Peyer's patch (tissue), 4 donors: ENCODE measurements at regions not wholly inside any gene's neighbourhood (a gene's known extent, or its start where the extent isn't known, plus 50 kb on each side); places are given as distances from the start of the nearest gene placed in this dataset.

Source experiments
- POLR2A ChIP-seq, 2 donors: fragments of 450-650 bp; IDR thresholded peaks; one replicate each; pipeline ENCODE4 v1.5.1; 2017; ENCODE audit warnings: antibody characterized with exemption in 2 of 2, mild to moderate bottlenecking in 2 of 2, moderate library complexity in 2 of 2
- TF ChIP-seq, protein P1 (sequence below), 6 experiments: fragments of 450-650 bp in 4 of 6; fragments of 200-600 bp in 2 of 6; sonication (generic) in 1 of 6; IDR thresholded peaks; one replicate each; pipeline ENCODE4 v1.5.1; 2017 to 2019; ENCODE audit warnings: antibody characterized with exemption in 6 of 6, mild to moderate bottlenecking in 3 of 6, moderate library complexity in 1 of 6

DNA sequence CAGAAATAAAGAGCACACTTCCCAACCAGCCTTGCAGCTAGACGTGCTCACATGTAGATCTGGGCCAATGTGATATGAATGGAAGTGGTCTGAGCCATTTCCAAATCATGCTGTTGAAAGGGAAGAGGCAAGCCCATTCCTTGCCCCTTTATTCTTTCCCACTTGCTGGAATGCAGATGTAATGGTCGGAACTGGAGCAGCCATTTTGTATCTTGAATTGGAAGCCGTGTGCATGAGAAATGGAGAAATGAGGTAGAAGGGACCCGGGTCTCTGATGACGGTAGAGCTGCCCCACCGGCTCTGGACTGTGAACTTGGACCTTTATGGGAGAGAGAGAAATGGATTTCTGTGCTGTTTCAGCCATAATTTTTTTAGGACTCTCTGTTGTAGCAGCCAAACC lies 54.8 kb upstream of the STX16 start:
- TF ChIP-seq, protein P1, sequence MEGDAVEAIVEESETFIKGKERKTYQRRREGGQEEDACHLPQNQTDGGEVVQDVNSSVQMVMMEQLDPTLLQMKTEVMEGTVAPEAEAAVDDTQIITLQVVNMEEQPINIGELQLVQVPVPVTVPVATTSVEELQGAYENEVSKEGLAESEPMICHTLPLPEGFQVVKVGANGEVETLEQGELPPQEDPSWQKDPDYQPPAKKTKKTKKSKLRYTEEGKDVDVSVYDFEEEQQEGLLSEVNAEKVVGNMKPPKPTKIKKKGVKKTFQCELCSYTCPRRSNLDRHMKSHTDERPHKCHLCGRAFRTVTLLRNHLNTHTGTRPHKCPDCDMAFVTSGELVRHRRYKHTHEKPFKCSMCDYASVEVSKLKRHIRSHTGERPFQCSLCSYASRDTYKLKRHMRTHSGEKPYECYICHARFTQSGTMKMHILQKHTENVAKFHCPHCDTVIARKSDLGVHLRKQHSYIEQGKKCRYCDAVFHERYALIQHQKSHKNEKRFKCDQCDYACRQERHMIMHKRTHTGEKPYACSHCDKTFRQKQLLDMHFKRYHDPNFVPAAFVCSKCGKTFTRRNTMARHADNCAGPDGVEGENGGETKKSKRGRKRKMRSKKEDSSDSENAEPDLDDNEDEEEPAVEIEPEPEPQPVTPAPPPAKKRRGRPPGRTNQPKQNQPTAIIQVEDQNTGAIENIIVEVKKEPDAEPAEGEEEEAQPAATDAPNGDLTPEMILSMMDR (IDR thresholded peaks at IDR 0.05) = no peak
- no peak for TF ChIP-seq POLR2A (IDR thresholded peaks at IDR 0.05)
